Fibroblast of skin of left biceps (primary cell): ENCODE measurements at regions not wholly inside any gene's neighbourhood (a gene's known extent, or its start where the extent isn't known, plus 50 kb on each side); places are given as distances from the start of the nearest gene placed in this dataset.
"Not testable (repeated sequence)": the region's sequence is repeated elsewhere in the genome, so short reads cannot be mapped to it uniquely, and the experiment has no call there.

Experiments
- DNase-seq, 2 experiments: peaks; one replicate each; pipeline ENCODE4 v3.0.0-alpha.2; 2013; ENCODE audit warnings: low read depth in 2 of 2

DNA sequence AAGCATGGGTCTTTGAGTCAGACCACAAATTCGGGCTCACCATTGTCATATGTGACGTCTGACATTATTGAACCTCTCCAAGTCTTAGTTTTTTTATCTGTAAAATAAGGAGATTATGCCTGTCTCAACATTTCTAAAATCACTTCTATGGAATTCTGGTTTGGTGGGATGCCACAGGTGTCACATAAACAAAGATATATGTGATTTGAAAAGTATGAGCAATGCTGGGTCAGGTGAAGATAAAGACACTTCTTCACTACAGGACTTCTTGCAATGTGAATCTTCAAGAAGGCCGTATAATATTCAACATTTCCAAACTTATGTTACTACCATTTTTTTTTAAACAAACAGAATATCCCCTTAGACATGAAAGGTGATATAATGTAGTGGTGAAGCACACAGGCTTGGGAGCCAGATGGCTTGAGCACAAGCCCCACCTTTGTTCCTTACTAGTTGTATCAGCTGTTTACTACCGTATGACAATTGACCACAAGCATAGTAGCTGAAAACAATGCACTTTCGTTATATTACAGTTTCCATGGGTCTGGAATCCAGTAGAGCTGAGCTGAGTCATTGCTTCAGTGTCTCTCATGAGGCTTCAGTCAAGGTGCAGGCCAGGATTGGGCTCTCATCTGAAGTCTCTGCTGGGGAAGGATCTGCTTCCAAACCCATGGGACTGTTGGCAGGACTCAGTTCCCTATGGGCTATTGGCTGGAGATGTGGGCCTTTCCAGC, 87.7 kb downstream of the UTP18 start:
- no peak for DNase-seq

DNA sequence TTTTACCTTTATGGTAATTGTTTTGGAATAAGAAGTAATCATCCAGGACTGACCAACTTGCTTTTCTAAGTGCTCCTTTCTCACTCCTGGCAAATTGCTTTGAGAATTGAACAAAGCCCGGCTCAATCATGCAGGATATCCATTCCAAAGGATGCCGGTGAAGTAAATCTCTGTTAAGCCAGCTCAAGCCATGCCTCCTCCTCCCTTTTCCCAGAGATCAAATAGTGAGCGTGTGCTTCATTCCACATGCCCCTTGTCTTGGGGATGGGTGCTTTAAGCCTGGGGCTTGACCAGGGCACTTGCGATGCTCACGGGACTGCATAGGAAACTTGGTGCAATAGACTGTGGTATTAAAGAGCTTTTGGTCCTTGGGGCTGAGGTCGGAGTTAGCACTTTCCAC, 90.7 kb downstream of the UTP18 start:
- DNase-seq: no peak

DNA sequence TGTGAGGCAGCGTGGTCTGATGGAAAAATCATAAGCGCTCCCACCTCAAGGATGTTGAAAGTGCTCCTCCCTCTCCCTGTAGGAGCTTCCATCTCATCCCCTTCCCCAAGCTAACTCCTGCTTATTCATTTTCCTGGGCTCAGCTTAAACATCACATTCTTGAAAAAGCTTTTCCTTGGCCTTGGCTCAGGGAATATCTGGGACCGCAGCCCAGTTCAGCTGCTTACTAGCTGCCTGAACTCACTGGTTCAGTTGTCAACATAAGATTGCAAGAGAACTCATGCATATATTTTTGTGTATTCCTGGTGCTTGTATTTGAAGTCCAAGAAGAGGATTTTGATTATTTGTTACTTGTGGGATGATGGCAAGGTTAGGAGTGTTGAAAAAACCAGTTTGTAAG, 91.5 kb downstream of the UTP18 start:
- DNase-seq: no peak

DNA sequence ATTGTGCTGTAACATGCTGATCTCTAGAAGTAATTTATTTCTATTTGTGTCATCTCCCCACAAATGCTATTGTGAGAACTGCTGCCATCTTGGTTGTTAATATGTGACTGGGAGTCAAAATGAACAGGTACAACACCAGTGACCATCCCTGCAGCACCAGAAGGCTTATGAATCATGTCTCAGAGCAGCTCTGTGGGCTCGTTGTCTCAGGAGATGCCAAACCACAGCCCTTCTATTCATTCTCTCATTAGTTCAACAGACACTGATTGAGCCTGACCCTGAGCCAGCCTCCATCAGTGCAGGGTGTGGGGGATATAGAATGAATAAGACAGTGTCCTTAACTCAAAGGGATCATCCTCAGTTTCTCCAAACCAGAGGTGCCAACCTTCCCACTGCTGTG, 92.5 kb downstream of the UTP18 start:
- DNase-seq: no peak

DNA sequence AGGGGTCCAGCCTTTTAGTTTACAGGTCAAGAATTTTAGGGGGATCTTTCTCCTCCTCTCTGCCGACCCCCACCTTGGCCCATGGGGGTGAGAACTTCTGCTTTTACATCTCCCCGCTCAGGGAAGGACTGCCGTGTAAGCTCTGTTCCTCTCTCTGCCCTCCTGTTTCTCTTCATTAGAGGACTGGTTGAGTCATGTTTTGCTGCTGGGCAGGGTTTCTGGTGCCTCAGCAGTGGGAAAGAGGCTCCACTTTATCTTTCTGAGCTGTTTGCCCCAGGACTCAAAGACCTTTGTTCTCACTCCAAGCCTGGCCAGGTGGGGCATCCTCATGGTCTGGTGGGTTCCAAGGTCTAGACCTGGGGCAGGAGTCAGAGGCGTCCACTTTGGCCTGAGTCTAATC, 93.0 kb downstream of the UTP18 start:
- no peak for DNase-seq

GRCh38 chr17:51354936-51355335, 94.6 kb downstream of the UTP18 start:
- DNase-seq: no peak

DNA sequence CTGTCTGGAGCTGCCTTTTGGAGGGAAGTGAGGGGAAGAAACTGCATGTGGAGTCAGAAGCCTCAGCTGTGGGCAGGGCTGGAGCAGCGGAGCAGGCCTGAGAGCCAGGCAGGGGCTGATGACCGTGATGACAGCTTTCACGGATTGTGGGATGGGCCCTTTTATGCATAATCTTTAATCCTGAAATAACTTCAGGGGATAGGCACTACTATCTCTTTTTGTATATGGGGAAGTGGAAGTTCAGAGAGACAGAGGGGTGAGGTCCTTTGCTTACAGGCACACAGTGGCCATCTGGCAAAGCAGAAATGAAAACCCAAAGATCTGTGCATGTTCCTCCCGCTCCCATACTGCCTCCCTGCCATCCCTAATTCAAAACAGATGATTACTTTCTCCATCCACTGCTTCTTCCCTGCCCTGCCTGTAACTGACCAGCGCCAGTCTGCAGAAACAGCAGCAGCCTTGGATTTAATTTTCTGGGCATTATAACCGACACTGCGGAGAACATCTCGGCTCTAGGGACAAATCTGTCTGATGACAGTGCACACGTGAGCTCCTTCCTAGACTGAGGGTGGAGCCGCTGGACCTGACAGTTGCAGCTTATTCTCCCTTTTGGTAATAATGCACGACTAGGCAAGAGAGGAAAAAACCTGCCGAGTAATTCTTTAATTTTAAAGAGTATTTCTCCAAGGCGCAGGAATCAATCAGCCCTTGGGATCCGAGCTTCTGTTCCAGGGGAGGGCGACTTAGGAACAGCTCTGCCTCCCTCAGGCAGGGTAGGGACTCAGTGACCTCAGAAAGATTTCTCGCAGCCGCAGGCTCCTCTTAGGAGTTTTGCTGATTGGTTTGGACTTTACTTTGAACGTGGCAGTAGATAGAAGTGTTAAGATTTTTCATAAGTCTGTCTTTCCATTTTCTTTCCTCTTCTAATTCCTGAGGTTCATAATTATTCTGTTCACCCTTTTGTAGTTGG, 95.4 kb downstream of the UTP18 start:
- DNase-seq: no peak

DNA sequence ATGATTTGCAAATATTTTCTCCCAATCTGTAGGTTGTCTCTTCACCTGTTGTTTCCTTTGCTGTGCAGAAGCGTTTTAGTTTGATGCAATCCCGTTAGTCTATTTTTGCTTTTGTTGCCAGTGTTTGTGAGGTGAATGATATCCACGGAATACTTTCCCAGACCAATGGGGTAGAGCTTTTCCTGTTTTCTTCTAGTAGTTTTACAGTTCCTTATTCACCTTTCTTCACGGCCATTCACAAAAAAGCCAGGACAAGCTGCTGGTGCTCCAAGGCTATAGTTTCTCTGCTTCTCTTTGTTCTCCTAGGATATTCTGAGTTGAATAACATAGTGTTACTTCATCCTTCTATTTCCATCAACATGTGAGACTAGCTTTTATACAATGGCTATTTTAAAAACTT, 98.7 kb downstream of the UTP18 start:
- no peak for DNase-seq

DNA sequence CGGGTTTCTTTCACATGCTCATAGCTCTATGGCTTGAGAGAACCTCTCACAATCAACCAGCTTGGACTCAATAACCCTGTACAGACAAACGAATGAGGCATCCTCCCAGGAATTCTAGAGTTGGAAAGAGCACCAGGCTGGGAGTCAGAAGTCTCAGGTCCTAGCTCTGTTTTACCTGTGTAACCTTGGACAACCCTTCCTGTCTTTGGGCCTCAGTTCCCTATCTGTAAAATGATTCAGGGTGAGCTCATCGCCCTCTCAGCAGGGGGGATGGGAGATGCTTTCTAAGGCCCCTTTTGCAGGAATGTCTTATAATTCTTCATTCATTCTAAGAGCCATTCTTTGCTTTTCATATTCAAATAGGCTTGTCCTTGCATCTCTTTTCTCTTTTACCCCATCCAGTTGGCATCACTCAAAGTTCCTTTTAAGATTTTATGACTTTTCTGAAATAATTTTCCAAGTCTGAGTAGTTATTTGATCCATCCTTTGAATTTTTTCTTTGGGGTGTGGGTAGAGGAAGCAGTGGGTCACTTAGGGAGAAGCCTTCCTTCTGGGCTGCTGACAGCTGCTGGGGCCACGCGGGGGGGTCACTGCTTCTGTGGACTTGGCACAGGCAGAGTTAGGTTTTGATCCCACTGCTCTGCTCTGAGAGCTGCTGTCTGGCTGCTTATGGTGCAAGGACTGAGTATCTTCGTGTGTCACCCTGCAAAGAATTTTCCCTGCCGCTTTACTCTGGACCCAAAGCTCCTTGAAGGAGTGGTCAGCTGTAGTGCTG, 102.7 kb downstream of the UTP18 start:
- DNase-seq: no peak

- no peak for DNase-seq
Measured at GRCh38 chr17:51365090-51365489, 104.7 kb downstream of the UTP18 start.

GRCh38 chr17:51366866-51367265, 106.5 kb downstream of the UTP18 start:
- DNase-seq: no peak

GRCh38 chr17:51367836-51368235, 107.5 kb downstream of the UTP18 start:
- not testable (repeated sequence) for DNase-seq

DNA sequence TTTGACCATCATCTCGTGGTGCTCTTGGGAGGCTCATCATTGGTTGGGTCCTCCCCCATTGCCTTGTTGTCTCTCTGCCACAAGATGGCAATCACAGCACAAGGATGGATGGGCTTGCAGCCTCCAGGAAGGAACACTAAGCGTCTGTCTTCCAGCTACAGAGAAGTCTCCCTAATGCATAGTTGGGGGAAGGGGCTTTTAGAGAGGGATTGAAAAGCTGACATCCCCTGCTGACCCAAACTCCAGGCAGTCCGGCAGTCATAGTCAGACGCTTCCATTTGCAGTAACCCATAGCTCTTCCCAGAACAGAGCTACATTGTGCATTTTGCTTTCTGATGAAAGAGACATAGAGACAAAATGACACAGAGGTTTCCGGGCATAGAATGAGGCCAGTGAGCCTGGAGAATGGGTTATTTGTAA, 111.4 kb downstream of the UTP18 start:
- no peak for DNase-seq

DNA sequence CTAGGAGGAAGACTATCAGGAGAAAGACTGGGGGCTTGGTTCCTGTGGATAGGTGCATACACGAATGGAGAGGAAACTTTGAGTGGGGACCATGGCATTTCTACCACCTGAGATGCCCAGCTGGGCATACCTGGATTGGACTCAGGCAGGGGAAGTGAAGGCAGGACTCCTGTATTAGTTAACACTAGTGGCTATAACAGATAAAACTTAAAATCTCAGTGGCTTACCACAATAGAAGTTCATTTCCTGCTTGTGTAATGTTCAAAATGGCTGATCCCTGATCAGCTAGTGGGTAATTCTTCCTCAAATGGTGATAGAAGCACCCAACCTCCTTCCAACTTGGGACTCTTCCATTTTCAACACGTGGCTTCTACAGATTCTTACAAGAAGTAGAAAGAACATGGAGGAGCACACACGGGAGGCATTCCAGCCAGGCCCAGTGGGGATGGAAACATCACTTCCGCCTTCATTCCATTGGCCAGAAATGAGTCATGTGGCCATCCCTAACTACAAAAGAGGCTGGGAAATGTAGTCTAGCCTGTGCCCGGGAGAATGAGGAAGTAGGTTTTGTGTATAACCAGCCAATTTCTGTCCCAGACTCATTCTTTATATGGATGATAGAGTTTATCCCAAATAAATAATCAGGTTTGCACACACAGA, 112.1 kb downstream of the UTP18 start:
- no peak for DNase-seq

- DNase-seq: no peak
Measured at GRCh38 chr17:51373489-51374152, 113.3 kb downstream of the UTP18 start.

- DNase-seq: no peak
Measured at GRCh38 chr17:51374209-51374608, 113.9 kb downstream of the UTP18 start.

DNA sequence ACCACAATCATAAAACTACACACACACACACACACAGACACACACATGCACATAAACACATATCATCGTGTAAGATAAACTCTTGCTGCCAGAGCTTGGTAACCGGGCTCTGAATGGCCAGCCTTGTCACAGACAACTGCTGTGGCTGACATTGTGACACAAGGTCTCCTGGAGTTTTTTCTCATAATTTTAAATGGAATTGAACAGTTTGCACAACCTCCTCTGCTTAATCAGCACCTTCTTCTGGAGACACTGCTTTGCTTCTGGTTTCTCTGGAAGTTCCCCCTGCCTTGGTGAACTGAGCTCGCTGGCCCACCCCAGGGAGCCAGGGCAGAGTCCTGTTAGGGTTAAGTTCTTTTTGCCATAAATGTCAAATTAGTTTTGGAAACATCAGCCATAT, 115.4 kb downstream of the UTP18 start:
- DNase-seq: no peak

DNA sequence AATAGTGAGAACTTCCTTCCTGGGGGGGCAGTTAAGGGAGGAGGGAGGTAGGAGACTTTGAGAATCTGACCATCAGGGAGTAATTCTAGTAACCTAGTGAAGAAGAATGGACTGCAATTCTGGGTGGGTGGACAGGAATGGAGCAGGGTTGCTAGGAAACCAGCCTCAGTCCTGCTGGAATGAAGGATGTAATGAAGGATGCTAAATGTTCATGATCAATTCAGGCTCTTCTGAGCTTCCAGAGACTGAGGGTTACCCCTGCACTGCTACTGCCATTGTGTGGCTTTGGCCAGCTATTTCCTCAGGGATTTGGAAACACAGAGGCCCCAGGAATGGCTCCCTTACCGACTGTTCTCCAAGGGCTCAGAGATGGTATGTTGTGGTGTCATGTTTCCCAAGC, 116.4 kb downstream of the UTP18 start:
- DNase-seq: no peak

GRCh38 chr17:51381262-51381661, 120.9 kb downstream of the UTP18 start:
- DNase-seq: no peak

- no peak for DNase-seq
Measured at GRCh38 chr17:51385208-51385607, 124.9 kb downstream of the UTP18 start.

DNA sequence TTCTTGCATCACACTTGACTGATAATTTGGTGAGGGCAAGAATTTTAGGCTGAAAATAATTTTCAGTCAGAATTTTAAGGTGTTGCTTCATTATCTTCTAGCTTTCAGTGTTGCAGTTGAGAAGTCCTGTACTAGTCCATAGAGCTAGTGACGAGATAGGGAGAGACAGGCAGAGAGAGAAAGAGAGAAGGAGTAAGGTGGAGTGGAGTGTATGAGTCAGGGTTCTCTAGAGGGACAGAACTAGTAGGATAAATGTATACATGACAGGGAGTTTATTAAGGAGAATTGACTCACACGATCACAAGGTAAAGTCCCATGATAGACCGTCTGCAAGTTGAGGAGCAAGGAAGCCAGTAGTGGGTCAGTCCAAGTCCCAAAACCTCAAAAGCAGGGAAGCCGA, 127.2 kb downstream of the UTP18 start:
- DNase-seq: no peak
